ENCODE measurements at regions not wholly inside any gene's neighbourhood (a gene's known extent, or its start where the extent isn't known, plus 50 kb on each side); places are given as distances from the start of the nearest gene placed in this dataset.

GRCh38 chr9:14508884-14509283 is 184.3 kb downstream of the ZDHHC21 start:
- no peak for TF ChIP-seq POLR2AphosphoS5 (IDR thresholded peaks at IDR 0.05; ENCODE audit: low read depth, low read length)
- TF ChIP-seq TCF7L2 (IDR thresholded peaks at IDR 0.05; ENCODE audit: borderline replicate concordance, extremely low read depth, insufficient read depth, insufficient read length): no peak
- no peak for TF ChIP-seq CTCF (IDR thresholded peaks at IDR 0.05 in 2 of 3, conservative IDR thresholded peaks at IDR 0.05 in 1 of 3; ENCODE audit: borderline replicate concordance in 1 of 3, insufficient read depth in 1 of 3, low read depth in 2 of 3, low read length in 2 of 3)
- no peak for TF ChIP-seq RAD21 (IDR thresholded peaks at IDR 0.05; ENCODE audit: low read depth)

Data from HCT116 (cell line).